B cell (primary cell): ENCODE measurements at regions not wholly inside any gene's neighbourhood (a gene's known extent, or its start where the extent isn't known, plus 50 kb on each side); places are given as distances from the start of the nearest gene placed in this dataset.

Experiments
- ATAC-seq: fragments of 200-7000 bp; cut with Tn5 transposase; one replicate; pipeline ENCODE4 v1.10.0; 2021; ENCODE audit warnings: low read depth, mild to moderate bottlenecking, moderate number of reproducible peaks, moderate library complexity
- CTCF ChIA-PET: fragments of 350-600 bp; sonication (Branson Sonifier 250); formaldehyde crosslinking; loops from one replicate; lab custom pipeline; 2021; ENCODE audit warnings: antibody characterized with exemption, inconsistent platforms; lab: Charles Lee
- POLR2A ChIA-PET: fragments of 350-600 bp; sonication (Branson Sonifier 250); formaldehyde crosslinking; loops from one replicate; lab custom pipeline; 2021; ENCODE audit warnings: antibody characterized with exemption; lab: Charles Lee
- DNase-seq: peaks from one replicate; pipeline ENCODE4 v3.0.0; 2013
- H2AFZ ChIP-seq: 2 replicates; pipeline ENCODE4 v1.6.1; 2012; ENCODE audit warnings: mild to moderate bottlenecking, low read depth, low read length; ENCODE audit not compliant: insufficient read depth, poor library complexity, severe bottlenecking
- H3K27ac ChIP-seq, 2 donors: 1 replicate in 1 of 2; 2 replicates in 1 of 2; pipeline ENCODE4 v1.5.1; 2012 to 2013; ENCODE audit warnings: low read length in 2 of 2, mild to moderate bottlenecking in 2 of 2, moderate library complexity in 1 of 2
- H3K27me3 ChIP-seq, 4 experiments: fragments of 200-600 bp in 1 of 4; sonication (generic) in 1 of 4; replicated peaks in 1 of 4; 1 replicate in 2 of 4; 2 replicates in 2 of 4; pipeline versions ENCODE4 v1.6.1 to v1.7.0; 2013 to 2016; ENCODE audit warnings: low read length in 3 of 4, mild to moderate bottlenecking in 2 of 4, mixed read lengths in 1 of 4, moderate library complexity in 1 of 4; ENCODE audit not compliant: insufficient read depth in 4 of 4, control insufficient read depth in 3 of 4; ENCODE audit errors: control extremely low read depth in 1 of 4
- H3K36me3 ChIP-seq, 2 experiments: replicated peaks in 1 of 2; 1 replicate in 1 of 2; 2 replicates in 1 of 2; pipeline versions ENCODE4 v1.6.1 to v1.7.1; 2013; ENCODE audit warnings: low read length in 1 of 2; ENCODE audit not compliant: insufficient read depth in 2 of 2, control insufficient read depth in 1 of 2; ENCODE audit errors: control extremely low read depth in 1 of 2, extremely low read depth in 1 of 2
- H3K4me1 ChIP-seq, 2 donors: fragments of 200-600 bp in 1 of 2; sonication (generic) in 1 of 2; 1 replicate in 1 of 2; 2 replicates in 1 of 2; pipeline versions ENCODE4 v1.5.1 to v1.6.1; 2013 to 2017; ENCODE audit warnings: low read length in 2 of 2; ENCODE audit not compliant: control insufficient read depth in 2 of 2, insufficient read depth in 2 of 2
- H3K4me2 ChIP-seq: replicated peaks from 2 replicates; pipeline ENCODE3; 2012; ENCODE audit warnings: mild to moderate bottlenecking, low read depth, low read length; ENCODE audit not compliant: poor library complexity, severe bottlenecking
- H3K4me3 ChIP-seq, 5 experiments: fragments of 200-600 bp in 1 of 5; sonication (generic) in 1 of 5; 1 replicate in 3 of 5; 2 replicates in 2 of 5; pipeline versions ENCODE4 v1.5.1 to v1.7.0; 2011 to 2016; ENCODE audit warnings: low read length in 4 of 5, mild to moderate bottlenecking in 4 of 5, low read depth in 2 of 5, control low read depth in 1 of 5, moderate library complexity in 1 of 5; ENCODE audit not compliant: insufficient read depth in 1 of 5; ENCODE audit errors: control extremely low read depth in 1 of 5, extremely low read depth in 1 of 5
- H3K79me2 ChIP-seq: fragments of 200-600 bp; sonication (generic); one replicate; pipeline ENCODE4 v1.6.0; 2016; ENCODE audit warnings: low read length; ENCODE audit not compliant: control insufficient read depth, insufficient read depth
- H3K9ac ChIP-seq: fragments of 200-600 bp; sonication (generic); 2 replicates; pipeline ENCODE4 v1.6.1; 2017; ENCODE audit warnings: mild to moderate bottlenecking, low read length, moderate library complexity
- H3K9me3 ChIP-seq, 3 donors: one replicate each; pipeline versions ENCODE4 v1.6.1 to v1.7.1; 2013; ENCODE audit warnings: low read length in 2 of 3; ENCODE audit not compliant: control insufficient read depth in 2 of 3, insufficient read depth in 1 of 3; ENCODE audit errors: control extremely low read depth in 1 of 3
- H4K20me1 ChIP-seq: 2 replicates; pipeline ENCODE4 v1.6.0; 2012; ENCODE audit warnings: mild to moderate bottlenecking, low read length; ENCODE audit not compliant: insufficient read depth, control insufficient read depth, poor library complexity, severe bottlenecking
- H3K27ac Mint-ChIP-seq: one replicate; pipeline ENCODE4 v1.8.0; 2021; ENCODE audit warnings: mixed read lengths
- H3K27me3 Mint-ChIP-seq: one replicate; pipeline ENCODE4 v1.8.0; 2021; ENCODE audit warnings: mixed read lengths
- H3K4me1 Mint-ChIP-seq: one replicate; pipeline ENCODE4 v1.8.0; 2021; ENCODE audit warnings: mixed read lengths
- H3K4me3 Mint-ChIP-seq: one replicate; pipeline ENCODE4 v1.8.0; 2021; ENCODE audit warnings: mixed read lengths
- H3K9me3 Mint-ChIP-seq: one replicate; pipeline ENCODE4 v1.8.0; 2022; ENCODE audit warnings: mixed read lengths; ENCODE audit not compliant: insufficient read depth
- CTCF ChIP-seq: fragments of 200-600 bp; IDR thresholded peaks from one replicate; pipeline ENCODE4 v1.8.0; 2022; ENCODE audit warnings: antibody characterized with exemption, mild to moderate bottlenecking
- EZH2 ChIP-seq: IDR thresholded peaks from 2 replicates; pipeline ENCODE4 v1.6.1; 2012; ENCODE audit warnings: borderline replicate concordance, low read depth, mild to moderate bottlenecking, moderate library complexity, low read length; ENCODE audit not compliant: insufficient read depth, poor library complexity, severe bottlenecking
- WGBS: methylation state at CpG from one replicate; pipeline ENCODE4 v1.1.5; 2013; ENCODE audit warnings: missing lambda C conversion rate; ENCODE audit not compliant: insufficient coverage; 5-methylcytosine and 5-hydroxymethylcytosine counted together
- intact Hi-C: fragments of 100-400 bp; cut with micrococcal nuclease; formaldehyde crosslinking; loops from one replicate; pipeline ENCODE4 v1.10.0; 2022

- CTCF ChIA-PET = no interaction called here
- H3K27me3 ChIP-seq = no peaks in the 10 kb centered on the region
- H3K4me1 ChIP-seq = peaks cover 53 to 57% of the 10 kb centered on the region in 2 donors
- no peak overlapping the region for H3K9ac ChIP-seq
- H3K4me3 ChIP-seq = no peak overlapping the region
- Mint-ChIP-seq H3K4me1 (peaks cover 67% of the 10 kb centered on the region), H3K27ac (peak overlapping the region; percentile 98), H3K9me3 (no peaks in the 10 kb centered on the region), H3K27me3 (no peaks in the 10 kb centered on the region), H3K4me3 (peak overlapping the region; percentile 3)
- POLR2A ChIA-PET = no interaction called here
- H3K36me3 ChIP-seq = no peaks in the 10 kb centered on the region
- H4K20me1 ChIP-seq = no peaks in the 10 kb centered on the region
- ATAC-seq = no peak
- H3K79me2 ChIP-seq = peaks cover 6% of the 10 kb centered on the region
- TF ChIP-seq CTCF = no peak
- TF ChIP-seq EZH2 = no peak
- H2AFZ ChIP-seq = no peak overlapping the region
- H3K4me2 ChIP-seq = peak overlapping the region; percentile 77
- intact Hi-C loops = no loop called here
- H3K9me3 ChIP-seq = no peaks in the 10 kb centered on the region
- H3K27ac ChIP-seq = peak overlapping the region; percentile 18 to 94
- WGBS = 96% methylated on average over 13 of the region's 18 CpGs
- no peak for DNase-seq
These were observed 524.0 kb downstream of the CD83 start for GRCh38 chr6:14641423-14642135.

GRCh38 chr6:14642136-14642505, 524.5 kb downstream of the CD83 start:
- intact Hi-C loops = no loop called here
- CTCF ChIA-PET = no interaction called here

More at GRCh38 chr6:14642136-14642505, 524.5 kb downstream of the CD83 start:
- no peaks in the 10 kb centered on the region for H3K9me3 Mint-ChIP-seq
- no peaks in the 10 kb centered on the region for H3K27me3 ChIP-seq
- H3K4me3 ChIP-seq = no peak overlapping the region
- no peak overlapping the region for H3K4me3 Mint-ChIP-seq
- H3K4me1 Mint-ChIP-seq = peaks cover 62% of the 10 kb centered on the region
- no peaks in the 10 kb centered on the region for H4K20me1 ChIP-seq
- H3K4me2 ChIP-seq = no peak overlapping the region
- no peak overlapping the region for H3K27ac Mint-ChIP-seq
- H2AFZ ChIP-seq = no peak overlapping the region
- WGBS = 93% methylated on average over 3 of the region's 8 CpGs
- DNase-seq (no peak), ATAC-seq (no peak)
- H3K79me2 ChIP-seq = peaks cover 6% of the 10 kb centered on the region
- H3K9ac ChIP-seq = no peak overlapping the region
- no peak overlapping the region for H3K27ac ChIP-seq
- POLR2A ChIA-PET = no interaction called here
- no peaks in the 10 kb centered on the region for H3K27me3 Mint-ChIP-seq
- no peaks in the 10 kb centered on the region for H3K36me3 ChIP-seq
- no peak for TF ChIP-seq CTCF
- no peak for TF ChIP-seq EZH2
- no peaks in the 10 kb centered on the region for H3K9me3 ChIP-seq
- peaks cover 47 to 51% of the 10 kb centered on the region in 2 donors for H3K4me1 ChIP-seq
